Tibial nerve (tissue), 4 donors: ENCODE measurements at regions not wholly inside any gene's neighbourhood (a gene's known extent, or its start where the extent isn't known, plus 50 kb on each side); places are given as distances from the start of the nearest gene placed in this dataset.

Source experiments
- DNase-seq, 2 donors: peaks; one replicate each; pipeline ENCODE4 v3.0.0-alpha.2; 2019; ENCODE audit warnings: low spot score in 2 of 2
- H3K27ac ChIP-seq, 4 donors: fragments of 200-600 bp; sonication (generic) in 3 of 4; one replicate each; pipeline ENCODE4 v1.5.1; 2017 to 2019; ENCODE audit warnings: mild to moderate bottlenecking in 1 of 4
- H3K27me3 ChIP-seq, 2 donors: fragments of 200-600 bp; sonication (generic) in 1 of 2; one replicate each; pipeline versions ENCODE4 v1.5.1 to v1.6.0; 2017 to 2019
- H3K36me3 ChIP-seq, 3 donors: fragments of 200-600 bp; sonication (generic); one replicate each; pipeline ENCODE4 v1.5.1; 2018 to 2019
- H3K4me1 ChIP-seq, 4 donors: fragments of 200-600 bp; sonication (generic) in 3 of 4; one replicate each; pipeline ENCODE4 v1.5.1; 2017 to 2019
- H3K4me3 ChIP-seq, 4 donors: fragments of 200-600 bp; sonication (generic) in 3 of 4; one replicate each; pipeline ENCODE4 v1.5.1; 2017 to 2019; ENCODE audit warnings: mild to moderate bottlenecking in 1 of 4, moderate library complexity in 1 of 4
- H3K9me3 ChIP-seq, 4 donors: fragments of 200-600 bp; sonication (generic) in 3 of 4; one replicate each; pipeline ENCODE4 v1.5.1; 2017 to 2019
- EP300 ChIP-seq, 2 donors: sonication (generic); formaldehyde crosslinking; IDR thresholded peaks; one replicate each; pipeline ENCODE4 v1.6.1; 2017; ENCODE audit warnings: antibody characterized with exemption in 2 of 2, mild to moderate bottlenecking in 1 of 2
- POLR2A ChIP-seq, 2 donors: fragments of 450-650 bp; IDR thresholded peaks; one replicate each; pipeline ENCODE4 v1.6.1; 2017; ENCODE audit warnings: antibody characterized with exemption in 2 of 2, mild to moderate bottlenecking in 2 of 2, moderate library complexity in 2 of 2
- WGBS, 2 donors: methylation state at CpG; one replicate each; pipeline ENCODE4 v1.1.5; 2018; 5-methylcytosine and 5-hydroxymethylcytosine counted together
- TF ChIP-seq, protein P1 (sequence below), 5 experiments: fragments of 200-600 bp in 3 of 5; fragments of 450-650 bp in 2 of 5; sonication (generic) in 3 of 5; IDR thresholded peaks; one replicate each; pipeline ENCODE4 v1.5.1; 2016 to 2019; ENCODE audit warnings: antibody characterized with exemption in 5 of 5, mild to moderate bottlenecking in 3 of 5, moderate library complexity in 2 of 5

DNA sequence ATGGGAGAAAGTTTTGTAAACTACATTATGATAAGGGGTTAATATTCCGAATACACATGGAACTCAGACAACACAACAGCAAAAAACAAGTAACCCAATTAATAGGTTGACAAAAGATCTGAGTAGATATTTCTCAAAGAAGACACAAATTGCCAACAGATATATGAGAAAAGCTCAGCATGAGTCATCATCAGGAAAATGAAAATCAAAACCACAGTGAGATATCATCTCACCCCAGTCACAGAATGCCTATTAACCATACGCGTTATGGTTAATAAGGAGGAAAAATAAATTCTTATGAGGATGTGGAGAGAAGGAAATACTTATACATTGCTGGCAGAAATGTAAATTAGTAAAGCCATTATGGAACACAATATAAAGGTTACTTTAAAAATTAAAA, 695.0 kb downstream of the COL12A1 start:
- Histone ChIP-seq H3K9me3 (peaks cover 0 to 22% (median 3%) of the 10 kb centered on the region in 4 donors), H3K27ac (no peak overlapping the region), H3K36me3 (no peaks in the 10 kb centered on the region), H3K27me3 (no peaks in the 10 kb centered on the region), H3K4me1 (no peaks in the 10 kb centered on the region), H3K4me3 (no peak overlapping the region)
- no peak for TF ChIP-seq POLR2A (IDR thresholded peaks at IDR 0.05)
- TF ChIP-seq, protein P1, sequence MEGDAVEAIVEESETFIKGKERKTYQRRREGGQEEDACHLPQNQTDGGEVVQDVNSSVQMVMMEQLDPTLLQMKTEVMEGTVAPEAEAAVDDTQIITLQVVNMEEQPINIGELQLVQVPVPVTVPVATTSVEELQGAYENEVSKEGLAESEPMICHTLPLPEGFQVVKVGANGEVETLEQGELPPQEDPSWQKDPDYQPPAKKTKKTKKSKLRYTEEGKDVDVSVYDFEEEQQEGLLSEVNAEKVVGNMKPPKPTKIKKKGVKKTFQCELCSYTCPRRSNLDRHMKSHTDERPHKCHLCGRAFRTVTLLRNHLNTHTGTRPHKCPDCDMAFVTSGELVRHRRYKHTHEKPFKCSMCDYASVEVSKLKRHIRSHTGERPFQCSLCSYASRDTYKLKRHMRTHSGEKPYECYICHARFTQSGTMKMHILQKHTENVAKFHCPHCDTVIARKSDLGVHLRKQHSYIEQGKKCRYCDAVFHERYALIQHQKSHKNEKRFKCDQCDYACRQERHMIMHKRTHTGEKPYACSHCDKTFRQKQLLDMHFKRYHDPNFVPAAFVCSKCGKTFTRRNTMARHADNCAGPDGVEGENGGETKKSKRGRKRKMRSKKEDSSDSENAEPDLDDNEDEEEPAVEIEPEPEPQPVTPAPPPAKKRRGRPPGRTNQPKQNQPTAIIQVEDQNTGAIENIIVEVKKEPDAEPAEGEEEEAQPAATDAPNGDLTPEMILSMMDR (IDR thresholded peaks at IDR 0.05): no peak
- no peak for TF ChIP-seq EP300 (IDR thresholded peaks at IDR 0.05)
- no peak for DNase-seq
- 94 to 99% methylated on average over 3 of the region's 3 CpGs for WGBS, 2 donors

DNA sequence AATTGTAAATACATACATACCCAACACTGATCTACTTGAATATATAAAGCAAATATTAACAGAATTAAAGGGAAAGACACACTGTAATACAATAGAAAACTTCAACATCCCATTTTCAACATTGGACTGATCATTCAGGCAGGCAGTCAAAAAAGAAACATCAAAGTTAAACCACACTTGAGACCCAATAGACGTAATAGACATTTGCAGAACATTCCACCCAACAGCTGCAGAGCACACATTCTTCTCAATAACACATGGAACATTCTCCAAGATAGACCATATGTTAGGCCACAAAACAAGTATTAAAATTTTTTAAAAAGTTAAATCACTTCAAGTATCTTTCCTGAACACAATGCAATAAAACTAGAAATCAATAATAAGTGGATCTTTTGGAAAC, 698.2 kb downstream of the COL12A1 start:
- TF ChIP-seq EP300 (IDR thresholded peaks at IDR 0.05): no peak
- no peak for TF ChIP-seq POLR2A (IDR thresholded peaks at IDR 0.05)
- TF ChIP-seq, protein P1 (IDR thresholded peaks at IDR 0.05): no peak

DNA sequence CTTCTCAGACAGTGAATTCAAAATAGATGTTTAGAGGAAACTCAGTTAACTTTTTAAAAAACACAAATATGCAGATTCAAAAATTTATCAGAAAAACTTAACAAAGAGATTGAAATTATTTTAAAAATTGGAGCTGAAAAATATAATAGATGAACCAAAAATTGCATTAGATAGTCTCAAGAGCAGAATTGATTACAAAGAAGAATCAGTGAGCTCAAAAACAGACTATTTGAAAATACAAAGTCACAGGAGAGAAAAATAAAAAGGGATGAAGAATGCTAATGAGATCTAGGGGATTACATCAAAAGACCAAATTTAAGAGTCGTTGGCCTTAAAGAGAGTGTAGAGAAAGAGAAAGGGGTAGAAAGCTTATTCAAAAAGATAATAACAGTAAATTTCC, 700.5 kb downstream of the COL12A1 start:
- Histone ChIP-seq H3K4me1 (no peaks in the 10 kb centered on the region), H3K36me3 (no peaks in the 10 kb centered on the region), H3K27ac (no peak overlapping the region), H3K9me3 (peaks cover 0 to 32% (median 10%) of the 10 kb centered on the region in 4 donors), H3K27me3 (no peaks in the 10 kb centered on the region), H3K4me3 (no peak overlapping the region)
- DNase-seq: no peak
- WGBS, 2 donors: 59 to 85% methylated on average over 1 of the region's 1 CpG
- TF ChIP-seq, protein P1 (IDR thresholded peaks at IDR 0.05): no peak
- TF ChIP-seq POLR2A (IDR thresholded peaks at IDR 0.05): no peak
- no peak for TF ChIP-seq EP300 (IDR thresholded peaks at IDR 0.05)

More for the DNA sequence above, 698.2 kb downstream of the COL12A1 start:
- no peaks in the 10 kb centered on the region for H3K36me3 ChIP-seq
- no peak overlapping the region for H3K4me3 ChIP-seq
- no peak overlapping the region for H3K27ac ChIP-seq
- WGBS, 2 donors: 66 to 70% methylated on average over 1 of the region's 1 CpG
- no peaks in the 10 kb centered on the region for H3K27me3 ChIP-seq
- peaks cover 0 to 38% (median 10%) of the 10 kb centered on the region in 4 donors for H3K9me3 ChIP-seq
- H3K4me1 ChIP-seq: no peaks in the 10 kb centered on the region
- no peak for DNase-seq

DNA sequence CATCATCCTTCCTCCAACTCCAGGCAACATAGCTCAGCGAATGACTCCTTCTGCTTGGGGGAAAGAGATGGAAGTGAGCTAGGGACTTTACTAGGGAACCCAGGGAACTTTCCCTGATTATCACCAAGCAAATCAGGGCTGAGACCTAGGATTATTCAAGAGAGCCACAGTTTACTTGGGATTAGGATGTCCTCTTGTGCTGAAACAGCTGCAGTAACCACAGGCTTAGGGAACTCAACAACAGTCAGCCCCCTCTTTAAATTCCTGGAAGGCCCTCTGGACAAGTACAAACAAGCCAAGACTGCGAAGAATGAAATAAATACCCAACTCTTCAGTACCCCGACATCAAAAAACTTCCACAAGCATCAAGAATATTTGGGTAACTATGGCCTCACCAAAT, 700.9 kb downstream of the COL12A1 start:
- TF ChIP-seq EP300 (IDR thresholded peaks at IDR 0.05) (no peak), POLR2A (IDR thresholded peaks at IDR 0.05) (no peak)
- TF ChIP-seq, protein P1 (IDR thresholded peaks at IDR 0.05): no peak
- 92 to 97% methylated on average over 3 of the region's 3 CpGs for WGBS, 2 donors
- Histone ChIP-seq H3K27ac (no peak overlapping the region), H3K27me3 (no peaks in the 10 kb centered on the region), H3K4me3 (no peak overlapping the region), H3K4me1 (no peaks in the 10 kb centered on the region), H3K36me3 (no peaks in the 10 kb centered on the region), H3K9me3 (peaks cover 0 to 28% (median 9%) of the 10 kb centered on the region in 4 donors)
- no peak for DNase-seq

DNA sequence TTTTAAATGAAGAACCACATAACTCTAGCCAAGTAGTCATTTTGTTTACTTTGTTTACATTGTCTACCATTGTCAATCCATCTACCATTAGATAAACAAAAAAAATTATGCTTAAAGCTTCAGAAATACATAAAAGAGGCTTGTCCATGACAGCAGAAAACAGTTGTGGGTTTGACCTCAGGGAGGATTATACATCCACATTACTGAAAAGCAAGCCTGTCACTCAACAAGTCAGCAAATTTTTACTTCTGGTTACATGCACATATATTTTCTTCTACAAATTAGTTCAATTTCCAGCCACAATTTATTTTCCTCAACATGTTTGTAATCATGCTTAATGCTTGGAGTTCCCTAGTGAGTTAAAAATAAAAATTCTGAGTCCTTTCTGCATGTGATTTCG, 713.3 kb downstream of the COL12A1 start:
- WGBS, 2 donors: 48 to 66% methylated on average over 1 of the region's 1 CpG

More for the DNA sequence above, 713.3 kb downstream of the COL12A1 start:
- no peaks in the 10 kb centered on the region for H3K36me3 ChIP-seq
- H3K27ac ChIP-seq: no peak overlapping the region
- no peak for DNase-seq
- H3K4me3 ChIP-seq: no peak overlapping the region
- H3K9me3 ChIP-seq: peaks cover 0 to 5% (median 0%) of the 10 kb centered on the region in 4 donors
- no peaks in the 10 kb centered on the region for H3K27me3 ChIP-seq
- H3K4me1 ChIP-seq: no peaks in the 10 kb centered on the region
- TF ChIP-seq, protein P1 (IDR thresholded peaks at IDR 0.05): no peak
- no peak for TF ChIP-seq POLR2A (IDR thresholded peaks at IDR 0.05)
- TF ChIP-seq EP300 (IDR thresholded peaks at IDR 0.05): no peak
